Amygdala (tissue), 56 donors: ENCODE measurements at regions not wholly inside any gene's neighbourhood (a gene's known extent, or its start where the extent isn't known, plus 50 kb on each side); places are given as distances from the start of the nearest gene placed in this dataset.

ENCODE experiments used
- DNase-seq, 56 donors: peaks; one replicate each; lab custom pipeline; 2025; lab: John Stamatoyannopoulos, UW

GRCh38 chr5:174189654-174190541 lies 144.4 kb downstream of the NSG2 start:
- no peak for DNase-seq

DNA sequence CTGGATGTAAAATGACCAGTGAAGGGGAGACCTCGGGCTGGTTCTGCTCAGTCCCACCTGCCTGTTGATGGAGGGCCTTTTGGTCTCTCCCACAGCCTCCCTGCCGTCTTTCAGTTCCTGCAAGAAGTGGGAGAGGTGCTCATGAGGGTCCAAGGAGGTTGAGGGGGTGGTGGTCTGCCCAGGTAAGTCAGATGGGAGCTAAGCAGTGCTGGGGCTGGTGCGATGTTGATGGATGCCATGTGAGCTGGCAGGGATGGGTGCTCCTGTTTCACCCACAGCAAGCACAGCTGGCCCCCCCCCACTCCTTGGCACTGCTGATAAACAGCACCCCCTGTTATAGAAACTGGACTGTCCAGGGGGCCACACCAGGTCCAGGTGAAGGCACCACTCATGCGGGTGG lies 145.6 kb downstream of the NSG2 start:
- no peak for DNase-seq

GRCh38 chr5:174191850-174192655 lies 146.5 kb downstream of the NSG2 start:
- no peak for DNase-seq

DNA sequence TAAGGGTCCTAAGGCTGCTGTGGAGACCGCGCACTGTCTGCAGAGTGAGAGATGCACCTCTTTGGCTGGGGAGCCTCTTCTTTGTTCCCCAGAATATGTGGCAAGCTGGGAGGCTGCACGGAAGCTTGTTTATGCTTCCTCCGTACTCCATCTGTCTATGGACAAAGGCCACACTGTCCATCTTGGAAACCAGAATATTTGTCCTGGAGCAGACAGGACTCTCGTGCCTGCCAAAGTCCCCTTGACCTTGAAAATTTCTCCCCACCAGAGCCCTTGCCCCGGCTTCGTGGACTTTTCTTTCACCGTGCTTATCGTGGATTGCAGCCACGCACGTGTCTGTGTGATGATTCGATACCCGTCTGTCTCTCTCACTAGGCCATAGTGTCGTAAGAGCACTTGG lies 147.4 kb downstream of the NSG2 start:
- DNase-seq, result no peak

DNA sequence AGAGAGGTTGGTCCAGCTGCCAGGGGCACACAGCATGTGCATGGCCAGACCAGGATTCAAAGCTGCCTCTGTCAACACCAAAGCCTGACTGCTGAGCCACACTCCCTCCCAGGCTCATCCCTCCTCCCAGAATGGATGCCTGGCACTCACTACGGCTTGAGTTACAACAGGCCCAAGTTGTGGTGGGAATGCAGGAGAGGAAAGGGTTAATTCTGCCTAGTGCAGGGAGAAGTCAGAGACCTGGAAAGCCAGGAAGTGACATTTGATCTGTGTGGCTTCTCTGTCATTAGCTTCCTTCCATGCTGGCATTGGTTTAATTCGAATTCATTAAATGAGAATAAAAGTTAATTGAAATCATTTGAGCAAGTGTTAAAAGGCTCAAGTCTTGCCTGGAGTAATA lies 150.0 kb downstream of the NSG2 start:
- DNase-seq, result no peak

GRCh38 chr5:174197929-174198328 lies 152.4 kb downstream of the NSG2 start:
- no peak for DNase-seq

GRCh38 chr5:174198541-174198940 lies 153.0 kb downstream of the NSG2 start:
- DNase-seq, result no peak

GRCh38 chr5:174202996-174203395 lies 157.5 kb downstream of the NSG2 start:
- DNase-seq, result no peak

- DNase-seq, result no peak
Measured at GRCh38 chr5:174204535-174205313, 159.2 kb downstream of the NSG2 start.

DNA sequence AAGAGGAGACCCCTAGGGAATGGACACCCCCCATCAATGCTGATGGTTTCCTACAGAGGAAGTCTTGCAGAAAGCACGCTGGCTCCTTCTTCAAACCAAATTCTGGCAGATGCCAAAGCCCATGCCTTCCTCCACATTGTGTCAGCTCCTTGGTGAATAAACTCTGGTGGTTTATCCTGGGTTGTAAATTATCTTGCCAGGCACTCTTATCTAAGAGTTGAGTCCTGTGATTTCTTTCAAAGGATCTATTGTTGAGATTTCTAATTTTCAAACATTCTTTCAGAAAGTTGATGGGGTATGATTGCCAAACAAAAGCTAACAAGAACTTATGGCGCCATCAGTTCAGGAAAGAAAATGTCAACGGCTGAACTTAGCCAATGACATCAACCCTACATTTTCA lies 160.4 kb downstream of the NSG2 start:
- DNase-seq, result no peak

- no peak for DNase-seq
Measured at GRCh38 chr5:174210596-174211276, 165.2 kb downstream of the NSG2 start.

DNA sequence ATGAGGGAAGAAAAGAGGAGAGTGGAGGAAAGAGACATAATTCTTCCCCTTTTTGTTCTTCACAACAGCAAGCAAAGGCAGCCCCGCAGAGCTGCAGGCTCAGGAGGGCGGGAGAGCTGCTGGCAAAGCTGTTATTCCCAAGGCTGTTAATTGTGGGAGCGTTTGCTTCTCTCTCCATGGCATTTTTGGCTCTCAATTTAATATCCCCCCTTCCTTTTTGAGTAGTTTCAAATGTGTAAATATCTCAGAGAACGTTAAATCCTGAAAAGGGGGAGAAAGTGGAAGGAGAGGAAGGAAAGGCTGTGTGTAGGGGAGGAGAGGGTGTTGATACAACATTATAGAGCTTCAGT lies 165.7 kb downstream of the NSG2 start:
- no peak for DNase-seq

GRCh38 chr5:174217527-174217926 lies 172.0 kb downstream of the NSG2 start:
- no peak for DNase-seq

GRCh38 chr5:174218162-174218561 lies 172.7 kb downstream of the NSG2 start:
- DNase-seq, result no peak

GRCh38 chr5:174220417-174220816 lies 174.9 kb downstream of the NSG2 start:
- no peak for DNase-seq

- no peak for DNase-seq
Measured at GRCh38 chr5:174221436-174221835, 175.9 kb downstream of the NSG2 start.

DNA sequence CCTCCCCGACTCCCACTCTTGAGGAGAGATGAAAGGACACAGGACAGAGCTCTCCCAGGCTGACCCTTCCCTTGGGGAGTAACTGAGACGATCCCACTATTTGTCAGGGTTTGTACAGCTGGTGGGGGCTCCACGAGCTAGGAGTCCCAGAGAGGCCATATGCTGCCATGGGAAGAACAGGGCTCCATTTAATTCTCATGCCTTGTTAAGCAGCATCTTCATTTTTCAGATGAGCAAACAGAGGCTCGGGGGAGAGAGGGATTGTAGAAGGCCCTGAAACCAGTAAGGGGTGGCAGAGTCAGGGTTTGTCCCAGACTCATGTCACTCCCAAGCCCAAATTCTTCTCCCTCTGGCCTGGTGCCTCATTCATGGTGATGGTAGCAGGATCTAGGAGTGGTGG lies 176.4 kb downstream of the NSG2 start:
- DNase-seq, result no peak

DNA sequence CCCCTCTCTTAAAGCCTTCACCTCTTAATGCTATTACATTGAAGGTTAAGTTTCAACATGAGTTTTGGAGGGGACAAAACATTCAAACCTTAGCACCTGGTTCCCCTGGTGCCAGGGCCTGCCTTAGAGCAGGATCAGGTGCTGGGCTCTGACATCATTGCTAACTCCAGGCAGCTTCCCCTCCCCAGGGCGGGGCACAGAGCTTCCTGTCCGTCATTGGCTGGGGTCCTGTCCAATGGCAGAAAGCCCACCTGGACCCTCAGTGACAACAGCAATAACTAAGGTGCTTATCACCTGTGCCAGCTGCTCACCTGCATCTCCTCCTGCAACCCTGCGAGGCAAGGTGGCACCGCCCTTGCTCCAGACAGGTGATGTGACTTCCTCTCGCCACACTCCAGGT lies 177.4 kb downstream of the NSG2 start:
- no peak for DNase-seq

- DNase-seq, result no peak
Measured at GRCh38 chr5:174223355-174223754, 177.8 kb downstream of the NSG2 start.

DNA sequence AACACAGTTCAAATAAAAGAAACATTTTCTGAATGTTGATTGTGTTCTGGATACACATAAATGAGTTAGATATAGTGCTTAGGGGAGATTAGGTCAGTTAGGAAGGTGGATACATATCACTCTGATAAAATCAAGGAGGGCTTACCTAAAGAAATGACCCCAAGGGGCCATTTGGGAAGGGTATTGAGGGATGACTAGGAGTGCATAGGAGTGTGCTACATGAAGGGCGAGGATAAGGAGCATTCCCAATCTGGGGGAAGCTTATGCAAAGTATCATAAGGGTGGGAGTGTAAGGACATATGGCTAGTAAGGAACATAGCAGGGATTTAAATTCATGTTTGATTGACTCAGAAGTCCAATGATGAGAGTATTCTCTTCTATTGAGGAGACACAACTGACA lies 183.6 kb downstream of the NSG2 start:
- DNase-seq, result no peak
